GM12878 (cell line): ENCODE measurements at regions not wholly inside any gene's neighbourhood (a gene's known extent, or its start where the extent isn't known, plus 50 kb on each side); places are given as distances from the start of the nearest gene placed in this dataset.

ENCODE experiments used
- ATAC-seq: fragments of 200-7000 bp; cut with Tn5 transposase; 3 replicates; pipeline ENCODE4 v1.9.1; 2020; ENCODE audit warnings: mild to moderate bottlenecking, moderate library complexity
- BruUV-seq: library from RNA; stranded (reverse); fragments of 400-500 nt; replicated peaks from 2 replicates; lab custom pipeline; 2021; lab: Mats Ljungman, UMichigan
- CTCF ChIA-PET: fragments of 300-600 bp; sonication (Branson Sonifier 250); formaldehyde crosslinking; extraction: SDS; loops from one replicate; lab custom pipeline; 2021; ENCODE audit warnings: inconsistent platforms; lab: Yijun Ruan, JAX
- POLR2A ChIA-PET: fragments of 350-600 bp; formaldehyde crosslinking; extraction: SDS; loops from one replicate; lab custom pipeline; 2021; ENCODE audit warnings: inconsistent platforms; lab: Charles Lee
- RAD21 ChIA-PET: fragments of 300-600 bp; sonication (Branson Sonifier 250); formaldehyde crosslinking; loops from one replicate; lab custom pipeline; 2023; ENCODE audit warnings: antibody characterized with exemption; ENCODE audit not compliant: unreplicated experiment; lab: Charles Lee
- SMC1A ChIA-PET: fragments of 300-600 bp; sonication (Branson Sonifier 250); formaldehyde crosslinking; loops from one replicate; lab custom pipeline; 2023; ENCODE audit not compliant: unreplicated experiment, uncharacterized antibody; lab: Charles Lee
- DNase-seq: peaks from one replicate; pipeline ENCODE4 v3.0.0-alpha.2; 2011; ENCODE audit warnings: low read depth, low spot score
- FAIRE-seq: peaks from 3 replicates; lab custom pipeline; 2011; peaks lifted over from hg19 to GRCh38; lab: Jason Lieb, UNC
- H2AFZ ChIP-seq: 2 replicates; pipeline ENCODE4 v1.6.0; 2011; ENCODE audit warnings: low read depth, low read length, control low read depth; ENCODE audit not compliant: control insufficient read depth
- H3K27ac ChIP-seq: 2 replicates; pipeline ENCODE4 v1.5.1; 2011; ENCODE audit warnings: control low read depth; ENCODE audit not compliant: control insufficient read depth, insufficient read depth
- H3K27me3 ChIP-seq, 2 experiments: replicated peaks in 1 of 2; 2 replicates each; pipeline versions ENCODE4 v1.6.0 to v1.6.1; 2011; ENCODE audit warnings: low read length in 1 of 2; ENCODE audit not compliant: control insufficient read depth in 2 of 2, insufficient read depth in 2 of 2
- H3K36me3 ChIP-seq, 2 experiments: 2 replicates each; pipeline ENCODE4 v1.5.1; 2011; ENCODE audit warnings: low read length in 1 of 2; ENCODE audit not compliant: control insufficient read depth in 2 of 2, insufficient read depth in 2 of 2
- H3K4me1 ChIP-seq: 2 replicates; pipeline ENCODE4 v1.6.1; 2011; ENCODE audit warnings: mild to moderate bottlenecking, low read length, moderate library complexity, mixed read lengths; ENCODE audit not compliant: control insufficient read depth, insufficient read depth
- H3K4me2 ChIP-seq: 2 replicates; pipeline ENCODE4 v1.6.0; 2011; ENCODE audit warnings: control low read depth; ENCODE audit not compliant: control insufficient read depth, insufficient read depth
- H3K4me3 ChIP-seq: fragments of 200-600 bp; sonication (generic); 2 replicates; pipeline ENCODE4 v1.5.1; 2016
- H3K79me2 ChIP-seq: 2 replicates; pipeline ENCODE4 v1.6.0; 2011; ENCODE audit warnings: low read length; ENCODE audit not compliant: control insufficient read depth, insufficient read depth
- H3K9ac ChIP-seq: 2 replicates; pipeline ENCODE4 v1.8.0; 2011; ENCODE audit warnings: low read length, control low read depth, mixed read lengths; ENCODE audit not compliant: control insufficient read depth, insufficient read depth
- H3K9me3 ChIP-seq: replicated peaks from 3 replicates; pipeline ENCODE4 v1.5.1; 2011; ENCODE audit warnings: mild to moderate bottlenecking, low read length; ENCODE audit not compliant: control insufficient read depth, insufficient read depth
- H4K20me1 ChIP-seq: 2 replicates; pipeline ENCODE4 v1.6.0; 2011; ENCODE audit not compliant: control insufficient read depth, insufficient read depth
- CBX5 ChIP-seq: sonication (generic); IDR thresholded peaks from 2 replicates; pipeline ENCODE4 v1.6.1; 2016; ENCODE audit warnings: low read depth, moderate library complexity, mild to moderate bottlenecking, inconsistent platforms
- EGR1 ChIP-seq, 2 experiments: IDR thresholded peaks; 1 replicate in 1 of 2; 2 replicates in 1 of 2; pipeline ENCODE4 v1.6.1; 2011 to 2012; ENCODE audit warnings: low read depth in 2 of 2, low read length in 2 of 2, borderline replicate concordance in 1 of 2, mild to moderate bottlenecking in 1 of 2, moderate library complexity in 1 of 2
- ETV6 ChIP-seq, 2 experiments: fragments of 450-650 bp in 1 of 2; IDR thresholded peaks in 1 of 2; conservative IDR thresholded peaks in 1 of 2; 2 replicates each; pipeline ENCODE4 v1.6.1; 2014; ENCODE audit warnings: antibody characterized with exemption in 1 of 2, borderline replicate concordance in 1 of 2, low read depth in 1 of 2, mild to moderate bottlenecking in 1 of 2, moderate library complexity in 1 of 2
- GABPA ChIP-seq: IDR thresholded peaks from 2 replicates; pipeline ENCODE4 v1.6.1; 2014; ENCODE audit warnings: antibody characterized with exemption, low read depth, mild to moderate bottlenecking, inconsistent platforms
- IKZF1 ChIP-seq: fragments of 450-650 bp; conservative IDR thresholded peaks from 2 replicates; pipeline ENCODE4 v1.6.1; 2017; ENCODE audit warnings: antibody characterized with exemption, mild to moderate bottlenecking
- JUNB ChIP-seq: IDR thresholded peaks from 2 replicates; pipeline ENCODE4 v1.6.1; 2016; ENCODE audit warnings: antibody characterized with exemption, mild to moderate bottlenecking
- MEF2A ChIP-seq: IDR thresholded peaks from 2 replicates; pipeline ENCODE4 v1.6.1; 2011; ENCODE audit warnings: low read depth, mild to moderate bottlenecking, low read length, moderate library complexity; ENCODE audit not compliant: insufficient read depth
- MTA2 ChIP-seq: fragments of 450-650 bp; IDR thresholded peaks from 2 replicates; pipeline ENCODE4 v1.6.1; 2016; ENCODE audit warnings: low read depth, mild to moderate bottlenecking, moderate library complexity
- MYB ChIP-seq: fragments of 150-350 bp; IDR thresholded peaks from 2 replicates; pipeline ENCODE4 v1.6.1; 2014; ENCODE audit warnings: mild to moderate bottlenecking, low read depth, low read length, borderline replicate concordance
- NR2C1 ChIP-seq: fragments of 450-650 bp; IDR thresholded peaks from 2 replicates; pipeline ENCODE4 v1.6.1; 2017; ENCODE audit warnings: antibody characterized with exemption, mild to moderate bottlenecking, moderate library complexity
- RAD21 ChIP-seq: IDR thresholded peaks from 2 replicates; pipeline ENCODE4 v1.6.1; 2011; ENCODE audit warnings: mild to moderate bottlenecking, low read depth, low read length, moderate library complexity; ENCODE audit not compliant: insufficient read depth
- STAT1 ChIP-seq: fragments of 450-650 bp; conservative IDR thresholded peaks from 2 replicates; pipeline ENCODE4 v1.6.1; 2014; ENCODE audit warnings: antibody characterized with exemption, mild to moderate bottlenecking
- TARDBP ChIP-seq: IDR thresholded peaks from 2 replicates; pipeline ENCODE4 v1.6.1; 2016; ENCODE audit warnings: borderline replicate concordance
- WGBS: methylation state at CpG from one replicate; pipeline ENCODE4 v1.1.6; 2016; ENCODE audit warnings: low lambda C conversion rate; ENCODE audit not compliant: insufficient replicate concordance, insufficient coverage; ENCODE audit errors: missing lambda C conversion rate; 5-methylcytosine and 5-hydroxymethylcytosine counted together
- in situ Hi-C: fragments of 300-500 bp; cut with MboI; formaldehyde crosslinking; loops from 9 replicates; pipeline ENCODE4 v1.14.3; 2018; ENCODE audit warnings: mixed read lengths
- intact Hi-C: fragments of 100-400 bp; cut with micrococcal nuclease; formaldehyde crosslinking; loops from one replicate; pipeline ENCODE4 v1.14.2; 2022; ENCODE audit not compliant: unreplicated experiment
- TF ChIP-seq, protein P1 (sequence below): IDR thresholded peaks from 2 replicates; pipeline ENCODE4 v1.6.1; 2012; ENCODE audit warnings: low read length, inconsistent platforms
- TF ChIP-seq, protein P2 (sequence below): fragments of 450-650 bp; IDR thresholded peaks from 2 replicates; pipeline ENCODE4 v1.6.1; 2016; ENCODE audit warnings: mild to moderate bottlenecking
- TF ChIP-seq, protein P3 (sequence below): IDR thresholded peaks from 2 replicates; pipeline ENCODE4 v1.6.1; 2011; ENCODE audit warnings: borderline replicate concordance, low read depth, mild to moderate bottlenecking, moderate library complexity, mixed read lengths, low read length; ENCODE audit not compliant: insufficient read depth; ENCODE audit errors: extremely low read length
- TF ChIP-seq, protein P4 (sequence below): IDR thresholded peaks from 2 replicates; pipeline ENCODE4 v1.6.1; 2011; ENCODE audit warnings: mild to moderate bottlenecking, low read depth, low read length, moderate library complexity; ENCODE audit not compliant: insufficient replicate concordance
- TF ChIP-seq, protein P5 (sequence below), 3 experiments: IDR thresholded peaks in 2 of 3; conservative IDR thresholded peaks in 1 of 3; 2 replicates each; pipeline ENCODE4 v1.5.1; 2011; ENCODE audit warnings: low read depth in 3 of 3, low read length in 3 of 3, mild to moderate bottlenecking in 3 of 3, control low read depth in 2 of 3, moderate library complexity in 2 of 3, inconsistent platforms in 1 of 3, mixed read lengths in 1 of 3; ENCODE audit not compliant: control insufficient read depth in 2 of 3, insufficient read depth in 1 of 3; ENCODE audit errors: extremely low read depth in 1 of 3

DNA sequence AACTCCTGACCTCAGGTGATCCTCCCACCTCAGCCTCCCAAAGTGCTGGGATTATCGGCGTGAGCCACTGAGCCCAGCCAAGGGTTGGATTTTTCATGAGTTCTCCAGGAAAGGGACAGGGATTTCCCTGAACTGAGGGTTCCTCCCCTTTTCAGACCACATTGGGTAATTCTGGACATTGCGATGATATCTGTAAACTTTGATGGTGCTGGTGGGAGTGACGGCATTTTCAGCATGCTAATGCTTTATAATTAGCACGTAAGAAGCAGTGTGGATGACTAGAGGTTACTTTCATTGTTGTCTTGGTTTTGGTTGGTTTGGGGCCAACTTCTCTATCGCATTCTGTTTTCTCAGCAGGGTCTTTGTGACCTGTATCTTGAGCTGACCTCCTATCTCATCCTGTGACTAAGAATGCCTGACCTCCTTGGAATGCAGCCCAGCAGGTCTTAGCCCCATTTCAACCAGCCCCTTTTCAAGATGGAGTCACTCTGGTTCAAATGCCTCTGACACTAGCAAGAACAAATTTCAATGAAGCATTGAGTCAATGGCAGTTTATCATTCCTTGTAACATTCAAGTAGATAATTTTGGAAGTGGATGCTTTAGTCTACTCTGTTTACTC lies 156.5 kb downstream of the TTLL2 start:
- RAD21 ChIA-PET: no interaction called here
- Histone ChIP-seq H3K27ac (no peak overlapping the region), H2AFZ (no peak overlapping the region), H3K4me1 (no peaks in the 10 kb centered on the region), H3K79me2 (no peaks in the 10 kb centered on the region), H4K20me1 (no peaks in the 10 kb centered on the region), H3K27me3 (no peaks in the 10 kb centered on the region; a peak in 1 of 4 replicates), H3K9me3 (no peaks in the 10 kb centered on the region), H3K4me2 (no peak overlapping the region), H3K36me3 (no peaks in the 10 kb centered on the region), H3K9ac (no peak overlapping the region), H3K4me3 (no peak overlapping the region)
- FAIRE-seq: no peak
- no peak for ATAC-seq
- POLR2A ChIA-PET: no interaction called here
- intact Hi-C loops: loop anchor here (10.0 kb wide), 1 partner anchor 413 kb away; no protein-coding TSS in a partner anchor
- WGBS: 53% methylated on average over 6 of the region's 6 CpGs
- in situ Hi-C loops: no loop called here
- CTCF ChIA-PET: no interaction called here
- no peak for DNase-seq
- BruUV-seq: no TSS peak
- SMC1A ChIA-PET: no interaction called here
- TF ChIP-seq, protein P1, sequence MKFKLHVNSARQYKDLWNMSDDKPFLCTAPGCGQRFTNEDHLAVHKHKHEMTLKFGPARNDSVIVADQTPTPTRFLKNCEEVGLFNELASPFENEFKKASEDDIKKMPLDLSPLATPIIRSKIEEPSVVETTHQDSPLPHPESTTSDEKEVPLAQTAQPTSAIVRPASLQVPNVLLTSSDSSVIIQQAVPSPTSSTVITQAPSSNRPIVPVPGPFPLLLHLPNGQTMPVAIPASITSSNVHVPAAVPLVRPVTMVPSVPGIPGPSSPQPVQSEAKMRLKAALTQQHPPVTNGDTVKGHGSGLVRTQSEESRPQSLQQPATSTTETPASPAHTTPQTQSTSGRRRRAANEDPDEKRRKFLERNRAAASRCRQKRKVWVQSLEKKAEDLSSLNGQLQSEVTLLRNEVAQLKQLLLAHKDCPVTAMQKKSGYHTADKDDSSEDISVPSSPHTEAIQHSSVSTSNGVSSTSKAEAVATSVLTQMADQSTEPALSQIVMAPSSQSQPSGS: no peak
- no peak for TF ChIP-seq RAD21
- no peak for TF ChIP-seq MYB
- TF ChIP-seq STAT1: no peak
- TF ChIP-seq CBX5: no peak
- TF ChIP-seq TARDBP: no peak
- TF ChIP-seq NR2C1: no peak
- no peak for TF ChIP-seq MTA2
- no peak for TF ChIP-seq EGR1 (IDR thresholded peaks at IDR 0.05; ENCODE audit: borderline replicate concordance in 1 of 2, low read depth in 2 of 2, low read length in 2 of 2)
- TF ChIP-seq, protein P2, sequence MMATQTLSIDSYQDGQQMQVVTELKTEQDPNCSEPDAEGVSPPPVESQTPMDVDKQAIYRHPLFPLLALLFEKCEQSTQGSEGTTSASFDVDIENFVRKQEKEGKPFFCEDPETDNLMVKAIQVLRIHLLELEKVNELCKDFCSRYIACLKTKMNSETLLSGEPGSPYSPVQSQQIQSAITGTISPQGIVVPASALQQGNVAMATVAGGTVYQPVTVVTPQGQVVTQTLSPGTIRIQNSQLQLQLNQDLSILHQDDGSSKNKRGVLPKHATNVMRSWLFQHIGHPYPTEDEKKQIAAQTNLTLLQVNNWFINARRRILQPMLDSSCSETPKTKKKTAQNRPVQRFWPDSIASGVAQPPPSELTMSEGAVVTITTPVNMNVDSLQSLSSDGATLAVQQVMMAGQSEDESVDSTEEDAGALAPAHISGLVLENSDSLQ: no peak
- no peak for TF ChIP-seq GABPA
- TF ChIP-seq MEF2A: no peak
- no peak for TF ChIP-seq IKZF1
- no peak for TF ChIP-seq ETV6 (conservative IDR thresholded peaks at IDR 0.05 in 1 of 2, IDR thresholded peaks at IDR 0.05 in 1 of 2; ENCODE audit: borderline replicate concordance in 1 of 2, low read depth in 1 of 2)
- TF ChIP-seq, protein P3, sequence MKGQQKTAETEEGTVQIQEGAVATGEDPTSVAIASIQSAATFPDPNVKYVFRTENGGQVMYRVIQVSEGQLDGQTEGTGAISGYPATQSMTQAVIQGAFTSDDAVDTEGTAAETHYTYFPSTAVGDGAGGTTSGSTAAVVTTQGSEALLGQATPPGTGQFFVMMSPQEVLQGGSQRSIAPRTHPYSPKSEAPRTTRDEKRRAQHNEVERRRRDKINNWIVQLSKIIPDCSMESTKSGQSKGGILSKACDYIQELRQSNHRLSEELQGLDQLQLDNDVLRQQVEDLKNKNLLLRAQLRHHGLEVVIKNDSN: no peak
- TF ChIP-seq, protein P4, sequence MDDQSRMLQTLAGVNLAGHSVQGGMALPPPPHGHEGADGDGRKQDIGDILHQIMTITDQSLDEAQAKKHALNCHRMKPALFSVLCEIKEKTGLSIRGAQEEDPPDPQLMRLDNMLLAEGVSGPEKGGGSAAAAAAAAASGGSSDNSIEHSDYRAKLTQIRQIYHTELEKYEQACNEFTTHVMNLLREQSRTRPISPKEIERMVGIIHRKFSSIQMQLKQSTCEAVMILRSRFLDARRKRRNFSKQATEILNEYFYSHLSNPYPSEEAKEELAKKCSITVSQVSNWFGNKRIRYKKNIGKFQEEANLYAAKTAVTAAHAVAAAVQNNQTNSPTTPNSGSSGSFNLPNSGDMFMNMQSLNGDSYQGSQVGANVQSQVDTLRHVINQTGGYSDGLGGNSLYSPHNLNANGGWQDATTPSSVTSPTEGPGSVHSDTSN: no peak
- TF ChIP-seq JUNB: no peak
- TF ChIP-seq, protein P5, sequence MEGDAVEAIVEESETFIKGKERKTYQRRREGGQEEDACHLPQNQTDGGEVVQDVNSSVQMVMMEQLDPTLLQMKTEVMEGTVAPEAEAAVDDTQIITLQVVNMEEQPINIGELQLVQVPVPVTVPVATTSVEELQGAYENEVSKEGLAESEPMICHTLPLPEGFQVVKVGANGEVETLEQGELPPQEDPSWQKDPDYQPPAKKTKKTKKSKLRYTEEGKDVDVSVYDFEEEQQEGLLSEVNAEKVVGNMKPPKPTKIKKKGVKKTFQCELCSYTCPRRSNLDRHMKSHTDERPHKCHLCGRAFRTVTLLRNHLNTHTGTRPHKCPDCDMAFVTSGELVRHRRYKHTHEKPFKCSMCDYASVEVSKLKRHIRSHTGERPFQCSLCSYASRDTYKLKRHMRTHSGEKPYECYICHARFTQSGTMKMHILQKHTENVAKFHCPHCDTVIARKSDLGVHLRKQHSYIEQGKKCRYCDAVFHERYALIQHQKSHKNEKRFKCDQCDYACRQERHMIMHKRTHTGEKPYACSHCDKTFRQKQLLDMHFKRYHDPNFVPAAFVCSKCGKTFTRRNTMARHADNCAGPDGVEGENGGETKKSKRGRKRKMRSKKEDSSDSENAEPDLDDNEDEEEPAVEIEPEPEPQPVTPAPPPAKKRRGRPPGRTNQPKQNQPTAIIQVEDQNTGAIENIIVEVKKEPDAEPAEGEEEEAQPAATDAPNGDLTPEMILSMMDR (IDR thresholded peaks at IDR 0.05 in 2 of 3, conservative IDR thresholded peaks at IDR 0.05 in 1 of 3; ENCODE audit: control insufficient read depth in 2 of 3, extremely low read depth in 1 of 3, insufficient read depth in 1 of 3, low read depth in 3 of 3, low read length in 3 of 3): no peak
